Myocyte (in vitro differentiated cells): ENCODE measurements at regions not wholly inside any gene's neighbourhood (a gene's known extent, or its start where the extent isn't known, plus 50 kb on each side); places are given as distances from the start of the nearest gene placed in this dataset.
"Not testable (repeated sequence)": the region's sequence is repeated elsewhere in the genome, so short reads cannot be mapped to it uniquely, and the experiment has no call there.

Experiments
- DNase-seq: peaks from one replicate; pipeline ENCODE4 v3.0.0-alpha.2; 2012; ENCODE audit warnings: low read depth

- no peak for DNase-seq
Measured at GRCh38 chr10:80946957-80947726, 409.4 kb downstream of the SH2D4B start.

- no peak for DNase-seq
Measured at GRCh38 chr10:80949785-80950184, 412.1 kb downstream of the SH2D4B start.

- no peak for DNase-seq
Measured at GRCh38 chr10:80952436-80952835, 414.7 kb downstream of the SH2D4B start.

GRCh38 chr10:80957161-80957560, 419.5 kb downstream of the SH2D4B start:
- no peak for DNase-seq

- DNase-seq: no peak
Measured at GRCh38 chr10:80964179-80964578, 426.5 kb downstream of the SH2D4B start.

GRCh38 chr10:80964955-80965614, 427.4 kb downstream of the SH2D4B start:
- DNase-seq: no peak

- DNase-seq: no peak
Measured at GRCh38 chr10:80966326-80966986, 428.8 kb downstream of the SH2D4B start.

GRCh38 chr10:80967357-80967756, 429.7 kb downstream of the SH2D4B start:
- not testable (repeated sequence) for DNase-seq

- no peak for DNase-seq
Measured at GRCh38 chr10:80968903-80969302, 431.2 kb downstream of the SH2D4B start.

GRCh38 chr10:80971461-80971860, 433.8 kb downstream of the SH2D4B start:
- DNase-seq: no peak

GRCh38 chr10:80976658-80977057, 439.0 kb downstream of the SH2D4B start:
- no peak for DNase-seq

- DNase-seq: no peak
Measured at GRCh38 chr10:80985102-80985501, 447.4 kb downstream of the SH2D4B start.

GRCh38 chr10:80986596-80986995, 448.9 kb downstream of the SH2D4B start:
- DNase-seq: no peak

GRCh38 chr10:80988755-80989154, 451.1 kb downstream of the SH2D4B start:
- no peak for DNase-seq

GRCh38 chr10:80996615-80997193, 459.0 kb downstream of the SH2D4B start:
- no peak for DNase-seq

GRCh38 chr10:81000781-81001180, 463.1 kb downstream of the SH2D4B start:
- DNase-seq: no peak

GRCh38 chr10:81002382-81002781, 464.7 kb downstream of the SH2D4B start:
- DNase-seq: no peak

- DNase-seq: no peak
Measured at GRCh38 chr10:81007872-81008271, 470.2 kb downstream of the SH2D4B start.

GRCh38 chr10:81008726-81009125, 471.0 kb downstream of the SH2D4B start:
- DNase-seq: no peak

GRCh38 chr10:81009296-81009695, 471.6 kb downstream of the SH2D4B start:
- no peak for DNase-seq

GRCh38 chr10:81013771-81014170, 476.1 kb downstream of the SH2D4B start:
- DNase-seq: no peak
